ENCODE measurements at regions not wholly inside any gene's neighbourhood (a gene's known extent, or its start where the extent isn't known, plus 50 kb on each side); places are given as distances from the start of the nearest gene placed in this dataset.

DNA sequence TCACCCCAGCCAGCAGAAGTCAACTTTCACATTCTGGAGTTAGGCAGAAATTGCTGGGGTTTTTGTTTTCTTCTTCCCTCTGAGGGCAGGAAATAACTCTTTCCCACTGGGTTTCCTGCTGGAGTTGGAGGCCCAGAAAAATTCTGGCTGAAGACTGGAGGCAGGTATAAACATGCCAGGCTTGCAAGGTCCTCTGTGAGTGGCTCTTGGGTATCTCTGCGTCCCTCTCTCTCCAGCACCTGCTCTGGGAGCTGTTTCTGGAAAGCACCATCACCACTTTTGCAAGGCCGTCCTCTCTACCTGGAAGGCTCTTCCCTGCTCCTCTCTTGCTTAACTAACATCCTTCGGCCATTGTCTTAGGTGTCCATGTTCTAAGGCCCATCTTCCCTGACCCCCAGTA lies 91.0 kb downstream of the MCFD2 start:
- TF ChIP-seq, protein P1, sequence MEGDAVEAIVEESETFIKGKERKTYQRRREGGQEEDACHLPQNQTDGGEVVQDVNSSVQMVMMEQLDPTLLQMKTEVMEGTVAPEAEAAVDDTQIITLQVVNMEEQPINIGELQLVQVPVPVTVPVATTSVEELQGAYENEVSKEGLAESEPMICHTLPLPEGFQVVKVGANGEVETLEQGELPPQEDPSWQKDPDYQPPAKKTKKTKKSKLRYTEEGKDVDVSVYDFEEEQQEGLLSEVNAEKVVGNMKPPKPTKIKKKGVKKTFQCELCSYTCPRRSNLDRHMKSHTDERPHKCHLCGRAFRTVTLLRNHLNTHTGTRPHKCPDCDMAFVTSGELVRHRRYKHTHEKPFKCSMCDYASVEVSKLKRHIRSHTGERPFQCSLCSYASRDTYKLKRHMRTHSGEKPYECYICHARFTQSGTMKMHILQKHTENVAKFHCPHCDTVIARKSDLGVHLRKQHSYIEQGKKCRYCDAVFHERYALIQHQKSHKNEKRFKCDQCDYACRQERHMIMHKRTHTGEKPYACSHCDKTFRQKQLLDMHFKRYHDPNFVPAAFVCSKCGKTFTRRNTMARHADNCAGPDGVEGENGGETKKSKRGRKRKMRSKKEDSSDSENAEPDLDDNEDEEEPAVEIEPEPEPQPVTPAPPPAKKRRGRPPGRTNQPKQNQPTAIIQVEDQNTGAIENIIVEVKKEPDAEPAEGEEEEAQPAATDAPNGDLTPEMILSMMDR (IDR thresholded peaks at IDR 0.05): no peak
- no peaks in the 10 kb centered on the region for H3K36me3 Mint-ChIP-seq (ENCODE audit: low read depth)
- peaks cover 20% of the 10 kb centered on the region for H3K27me3 Mint-ChIP-seq
- H3K9me3 Mint-ChIP-seq: no peaks in the 10 kb centered on the region
- no peaks in the 10 kb centered on the region for H3K4me1 Mint-ChIP-seq
- no peak for ATAC-seq (ENCODE audit: low read depth)
- H3K27ac Mint-ChIP-seq: no peak overlapping the region
- intact Hi-C loops (cut with micrococcal nuclease): no loop called here
- no peak for DNase-seq
- ChIA-PET POLR2A (no interaction called here), CTCF (no interaction called here)
- H3K4me3 Mint-ChIP-seq: no peak overlapping the region

DNA sequence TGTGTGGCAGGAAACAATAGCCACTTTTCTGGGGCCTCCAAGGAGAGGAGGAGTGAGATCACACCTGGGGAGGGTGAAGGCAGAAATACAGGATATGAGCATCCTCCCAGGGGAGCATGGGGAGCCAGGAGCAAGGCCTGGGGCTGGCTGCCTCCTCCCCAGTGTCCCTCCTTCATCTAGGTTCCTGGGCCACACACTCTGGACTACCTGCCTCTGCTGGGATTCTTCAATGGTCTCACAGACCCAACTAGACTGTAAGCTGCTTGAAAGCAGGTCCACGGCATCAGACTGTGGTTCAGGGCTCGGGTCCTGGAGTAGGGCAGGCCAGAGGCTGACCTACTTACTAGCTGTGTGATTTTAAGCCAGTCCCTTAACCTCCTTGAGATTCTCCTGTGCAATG lies 94.0 kb downstream of the MCFD2 start:
- no peaks in the 10 kb centered on the region for H3K36me3 Mint-ChIP-seq (ENCODE audit: low read depth)
- no peak overlapping the region for H3K4me3 Mint-ChIP-seq
- ChIA-PET CTCF (no interaction called here), POLR2A (no interaction called here)
- H3K27ac Mint-ChIP-seq: no peak overlapping the region
- intact Hi-C loops (cut with micrococcal nuclease): no loop called here
- H3K9me3 Mint-ChIP-seq: no peaks in the 10 kb centered on the region
- TF ChIP-seq, protein P1 (IDR thresholded peaks at IDR 0.05): no peak
- no peaks in the 10 kb centered on the region for H3K4me1 Mint-ChIP-seq
- DNase-seq: no peak
- peaks cover 12% of the 10 kb centered on the region for H3K27me3 Mint-ChIP-seq
- ATAC-seq (ENCODE audit: low read depth): no peak

DNA sequence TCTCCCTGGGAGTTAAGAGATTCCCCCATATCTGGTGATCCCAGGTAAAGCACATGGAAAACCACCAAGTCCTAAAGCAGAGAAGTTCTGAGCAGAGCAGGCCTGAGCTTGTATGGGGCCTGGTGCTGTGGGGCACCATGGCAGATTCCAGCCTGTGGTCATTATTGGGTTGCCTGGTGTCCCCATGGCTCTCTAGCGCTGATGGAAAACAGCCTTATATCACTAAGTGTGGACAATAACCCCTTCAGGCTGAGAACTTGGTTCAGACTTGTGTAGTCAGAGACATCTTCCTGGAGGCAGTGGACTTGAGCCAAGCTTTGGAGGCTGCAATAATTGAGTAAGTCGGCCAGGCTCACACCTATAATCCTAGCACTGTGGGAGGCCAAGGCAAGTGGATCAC lies 96.8 kb downstream of the MCFD2 start:
- ATAC-seq (ENCODE audit: low read depth) (no peak), DNase-seq (no peak)
- POLR2A ChIA-PET: interaction anchor here (0.7 kb wide), 1 partner anchor 1656 kb away, joined by 3 read pairs; no protein-coding TSS in a partner anchor
- Mint-ChIP-seq H3K4me3 (no peak overlapping the region), H3K27me3 (peaks cover 16% of the 10 kb centered on the region), H3K4me1 (no peaks in the 10 kb centered on the region), H3K9me3 (no peaks in the 10 kb centered on the region), H3K36me3 (ENCODE audit: low read depth) (no peaks in the 10 kb centered on the region), H3K27ac (no peak overlapping the region)
- TF ChIP-seq, protein P1 (IDR thresholded peaks at IDR 0.05): no peak
- CTCF ChIA-PET: no interaction called here
- intact Hi-C loops (cut with micrococcal nuclease): no loop called here

DNA sequence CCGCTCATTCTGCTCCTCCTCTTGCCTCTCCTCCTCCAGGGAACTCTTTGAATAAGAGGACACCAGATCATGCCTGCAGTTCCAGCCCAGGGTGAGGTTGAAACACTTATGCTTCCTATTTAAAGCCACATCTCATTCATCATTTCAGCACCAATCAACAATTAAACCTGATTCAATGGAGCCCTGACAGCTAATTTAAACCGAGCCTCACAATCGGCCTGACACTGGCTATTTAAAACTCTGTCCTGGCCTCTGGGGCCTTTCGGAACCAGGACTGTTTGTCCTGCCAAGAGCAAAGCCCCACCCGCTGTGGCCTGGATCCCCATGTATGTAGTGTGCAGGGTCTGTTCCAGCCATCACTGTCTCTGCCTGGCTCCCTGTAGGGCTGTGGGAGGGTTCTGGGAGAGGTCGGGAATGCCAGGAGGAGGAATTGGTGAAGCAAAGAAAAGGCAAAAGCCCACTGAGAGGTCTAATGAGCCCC lies 97.4 kb downstream of the MCFD2 start:
- H3K36me3 Mint-ChIP-seq (ENCODE audit: low read depth): no peaks in the 10 kb centered on the region
- ChIA-PET POLR2A (no interaction called here), CTCF (no interaction called here)
- no peak overlapping the region for H3K4me3 Mint-ChIP-seq
- H3K4me1 Mint-ChIP-seq: no peaks in the 10 kb centered on the region
- H3K9me3 Mint-ChIP-seq: no peaks in the 10 kb centered on the region
- TF ChIP-seq, protein P1 (IDR thresholded peaks at IDR 0.05): no peak
- DNase-seq (no peak), ATAC-seq (ENCODE audit: low read depth) (no peak)
- no peak overlapping the region for H3K27ac Mint-ChIP-seq
- intact Hi-C loops (cut with micrococcal nuclease): no loop called here
- H3K27me3 Mint-ChIP-seq: peaks cover 15% of the 10 kb centered on the region

DNA sequence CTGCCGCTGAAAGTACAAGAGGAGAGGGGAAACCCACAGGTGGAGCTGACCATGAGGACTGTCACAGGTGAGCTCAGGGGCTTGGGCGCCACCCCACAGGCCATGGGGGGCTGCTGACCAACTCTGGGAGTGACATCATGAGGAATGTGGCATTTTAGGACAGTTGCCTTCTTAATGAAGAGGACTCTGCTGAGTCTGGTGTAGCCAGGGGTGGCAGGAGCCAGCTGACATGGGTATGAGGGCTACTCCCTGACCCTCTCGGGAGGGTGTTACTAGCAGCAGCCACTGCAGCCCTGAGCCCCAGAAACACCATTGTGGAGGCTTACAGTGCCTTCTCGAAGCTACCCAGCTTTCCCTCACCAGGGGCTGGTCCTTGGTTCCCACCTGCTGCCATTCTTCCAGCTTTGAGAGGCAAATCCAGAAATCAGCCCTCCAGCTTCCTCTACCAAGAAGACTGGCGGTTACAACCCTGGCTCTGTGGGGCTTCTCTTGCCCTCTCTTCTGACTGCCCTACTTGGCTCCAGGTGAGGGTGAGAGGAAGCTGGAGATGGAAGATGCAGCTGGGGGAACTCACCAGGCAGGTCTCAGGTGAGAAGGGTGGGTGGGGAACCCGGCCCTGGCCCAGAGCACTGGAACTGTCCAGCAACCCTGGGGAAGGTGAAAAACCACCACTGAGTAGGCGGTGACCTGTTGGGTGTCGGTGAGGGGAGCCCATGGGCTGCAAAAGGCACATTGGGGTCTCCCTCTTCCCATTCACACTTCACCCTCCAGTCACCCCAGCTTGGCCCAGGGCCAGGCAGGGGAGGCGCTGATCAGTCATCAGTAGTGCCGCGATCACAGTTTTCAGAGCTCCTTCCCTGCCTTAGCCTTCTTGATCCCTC lies 98.5 kb downstream of the MCFD2 start:
- DNase-seq (no peak), ATAC-seq (ENCODE audit: low read depth) (no peak)
- Mint-ChIP-seq H3K27ac (no peak overlapping the region), H3K4me3 (no peak overlapping the region), H3K4me1 (no peaks in the 10 kb centered on the region), H3K27me3 (peaks cover 20% of the 10 kb centered on the region), H3K9me3 (no peaks in the 10 kb centered on the region), H3K36me3 (ENCODE audit: low read depth) (no peaks in the 10 kb centered on the region)
- ChIA-PET CTCF (no interaction called here), POLR2A (no interaction called here)
- intact Hi-C loops (cut with micrococcal nuclease): no loop called here
- TF ChIP-seq, protein P1 (IDR thresholded peaks at IDR 0.05): no peak
